ENCODE measurements at regions not wholly inside any gene's neighbourhood (a gene's known extent, or its start where the extent isn't known, plus 50 kb on each side); places are given as distances from the start of the nearest gene placed in this dataset.

DNA sequence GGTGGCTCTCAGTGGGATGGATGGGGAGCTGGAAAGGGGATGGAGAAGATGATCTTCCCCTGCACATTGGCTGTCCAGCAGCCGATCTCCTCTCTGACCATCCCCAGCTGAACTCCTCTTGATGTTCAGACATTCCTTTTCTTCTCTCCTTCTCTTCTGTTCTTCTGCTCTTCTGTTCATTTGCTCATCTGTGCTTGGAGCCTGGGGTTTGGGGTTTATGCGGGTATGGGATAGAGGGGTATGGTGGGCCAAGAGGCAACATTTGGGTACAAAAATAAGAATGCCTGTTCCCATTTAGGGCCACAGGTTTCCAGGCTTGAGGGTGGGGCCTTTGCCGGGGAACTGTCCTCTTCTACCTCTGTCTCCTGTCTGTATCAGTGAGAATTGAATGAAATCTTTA lies 205.4 kb upstream of the XYLT1 start:
- TF ChIP-seq, protein P1, sequence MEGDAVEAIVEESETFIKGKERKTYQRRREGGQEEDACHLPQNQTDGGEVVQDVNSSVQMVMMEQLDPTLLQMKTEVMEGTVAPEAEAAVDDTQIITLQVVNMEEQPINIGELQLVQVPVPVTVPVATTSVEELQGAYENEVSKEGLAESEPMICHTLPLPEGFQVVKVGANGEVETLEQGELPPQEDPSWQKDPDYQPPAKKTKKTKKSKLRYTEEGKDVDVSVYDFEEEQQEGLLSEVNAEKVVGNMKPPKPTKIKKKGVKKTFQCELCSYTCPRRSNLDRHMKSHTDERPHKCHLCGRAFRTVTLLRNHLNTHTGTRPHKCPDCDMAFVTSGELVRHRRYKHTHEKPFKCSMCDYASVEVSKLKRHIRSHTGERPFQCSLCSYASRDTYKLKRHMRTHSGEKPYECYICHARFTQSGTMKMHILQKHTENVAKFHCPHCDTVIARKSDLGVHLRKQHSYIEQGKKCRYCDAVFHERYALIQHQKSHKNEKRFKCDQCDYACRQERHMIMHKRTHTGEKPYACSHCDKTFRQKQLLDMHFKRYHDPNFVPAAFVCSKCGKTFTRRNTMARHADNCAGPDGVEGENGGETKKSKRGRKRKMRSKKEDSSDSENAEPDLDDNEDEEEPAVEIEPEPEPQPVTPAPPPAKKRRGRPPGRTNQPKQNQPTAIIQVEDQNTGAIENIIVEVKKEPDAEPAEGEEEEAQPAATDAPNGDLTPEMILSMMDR (IDR thresholded peaks at IDR 0.05; ENCODE audit: insufficient read depth, low read length, poor library complexity, severe bottlenecking): no peak
- Histone ChIP-seq H3K4me3 (ENCODE audit: low read depth, low read length) (no peak overlapping the region), H3K27me3 (ENCODE audit: control insufficient read depth, insufficient read depth, low read length) (no peaks in the 10 kb centered on the region), H3K36me3 (ENCODE audit: control insufficient read depth, insufficient read depth, low read length) (no peaks in the 10 kb centered on the region)
- DNase-seq (ENCODE audit: low read depth): no peak

DNA sequence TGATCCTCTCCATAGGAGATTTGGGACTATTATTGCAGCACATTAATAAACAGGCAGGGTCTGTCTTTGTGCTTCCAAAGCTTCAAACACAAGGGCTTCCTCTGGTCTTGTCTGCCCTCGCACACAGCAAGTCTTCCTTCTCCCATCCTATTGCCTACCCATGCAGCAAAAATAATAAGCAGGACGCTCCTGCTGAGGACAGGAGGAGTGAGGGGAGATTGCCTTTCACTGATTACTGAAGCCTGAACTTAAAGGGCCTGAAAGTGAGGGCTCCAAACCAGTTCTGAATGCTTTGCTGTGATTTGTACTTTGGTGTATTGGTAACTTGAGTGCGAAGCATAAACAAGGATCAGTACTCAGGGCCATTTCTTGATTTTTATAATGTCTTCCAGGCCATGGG lies 197.6 kb upstream of the XYLT1 start:
- H3K27me3 ChIP-seq (ENCODE audit: control insufficient read depth, insufficient read depth, low read length): no peaks in the 10 kb centered on the region
- no peak overlapping the region for H3K4me3 ChIP-seq (ENCODE audit: low read depth, low read length)
- TF ChIP-seq, protein P1 (IDR thresholded peaks at IDR 0.05; ENCODE audit: insufficient read depth, low read length, poor library complexity, severe bottlenecking): no peak
- no peaks in the 10 kb centered on the region for H3K36me3 ChIP-seq (ENCODE audit: control insufficient read depth, insufficient read depth, low read length)
- DNase-seq (ENCODE audit: low read depth): no peak

DNA sequence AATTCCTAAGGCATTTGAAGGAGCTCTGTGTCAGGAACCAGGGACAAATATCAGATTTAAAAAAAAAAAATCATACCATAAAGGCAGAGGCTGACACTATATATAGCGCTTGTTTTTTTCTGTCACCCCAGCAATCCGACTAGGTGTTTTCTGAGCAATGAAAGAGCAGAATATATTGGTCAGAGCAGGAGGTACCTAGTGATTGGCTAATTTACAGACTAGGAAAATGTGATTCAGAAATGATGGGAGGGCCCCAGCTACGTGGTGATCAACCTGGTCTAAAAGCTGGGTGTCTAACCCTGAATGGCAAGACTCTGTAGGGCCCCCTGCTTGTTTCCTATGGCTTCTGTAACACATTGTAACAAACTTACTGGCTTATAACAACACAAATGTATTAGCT lies 195.5 kb upstream of the XYLT1 start:
- Histone ChIP-seq H3K4me3 (ENCODE audit: low read depth, low read length) (no peak overlapping the region), H3K27me3 (ENCODE audit: control insufficient read depth, insufficient read depth, low read length) (no peaks in the 10 kb centered on the region), H3K36me3 (ENCODE audit: control insufficient read depth, insufficient read depth, low read length) (no peaks in the 10 kb centered on the region)
- DNase-seq (ENCODE audit: low read depth): no peak
- TF ChIP-seq, protein P1 (IDR thresholded peaks at IDR 0.05; ENCODE audit: insufficient read depth, low read length, poor library complexity, severe bottlenecking): no peak

DNA sequence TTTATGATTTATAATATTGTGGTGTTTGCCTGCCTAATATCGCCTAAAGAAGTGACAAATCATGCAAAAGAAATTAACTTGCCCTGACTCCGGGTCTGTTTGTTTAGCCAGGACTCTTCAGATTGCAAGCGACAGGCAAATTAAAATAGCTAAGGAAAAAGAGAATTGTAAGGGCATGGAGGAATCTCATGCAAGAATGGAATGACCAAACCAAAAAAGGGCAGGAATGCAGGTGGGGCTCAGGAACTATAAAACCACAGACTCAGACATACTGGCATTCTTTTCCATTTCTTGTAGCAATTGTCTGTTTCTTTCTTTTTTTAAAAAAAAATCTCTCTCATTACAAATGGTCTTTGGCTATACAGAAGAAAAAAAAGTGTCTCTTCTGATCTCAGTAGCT lies 188.1 kb upstream of the XYLT1 start:
- no peak overlapping the region for H3K4me3 ChIP-seq (ENCODE audit: low read depth, low read length)
- no peaks in the 10 kb centered on the region for H3K27me3 ChIP-seq (ENCODE audit: control insufficient read depth, insufficient read depth, low read length)
- no peaks in the 10 kb centered on the region for H3K36me3 ChIP-seq (ENCODE audit: control insufficient read depth, insufficient read depth, low read length)
- DNase-seq (ENCODE audit: low read depth): no peak
- TF ChIP-seq, protein P1 (IDR thresholded peaks at IDR 0.05; ENCODE audit: insufficient read depth, low read length, poor library complexity, severe bottlenecking): no peak

DNA sequence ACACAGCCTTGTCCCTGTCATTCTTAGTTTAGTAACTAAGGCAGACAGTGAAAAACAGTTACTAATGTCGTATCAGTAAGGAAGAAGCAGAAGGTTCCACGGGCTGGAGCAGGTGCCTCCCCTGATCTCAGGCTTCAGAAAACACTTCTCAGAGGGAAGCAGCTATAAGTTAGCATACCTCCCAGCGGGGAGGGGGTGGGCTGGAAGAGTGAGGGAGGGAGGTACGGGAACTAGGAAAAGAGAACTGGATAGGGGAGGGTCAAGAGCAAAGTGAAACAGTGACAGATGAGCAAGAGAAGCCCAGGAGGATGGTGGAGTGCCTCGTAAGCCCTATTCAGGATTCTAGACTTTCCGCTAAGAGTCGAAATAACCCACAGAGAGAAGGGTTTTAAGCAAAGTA lies 186.3 kb upstream of the XYLT1 start:
- TF ChIP-seq, protein P1 (IDR thresholded peaks at IDR 0.05; ENCODE audit: insufficient read depth, low read length, poor library complexity, severe bottlenecking): no peak
- H3K36me3 ChIP-seq (ENCODE audit: control insufficient read depth, insufficient read depth, low read length): no peaks in the 10 kb centered on the region
- DNase-seq (ENCODE audit: low read depth): no peak

DNA sequence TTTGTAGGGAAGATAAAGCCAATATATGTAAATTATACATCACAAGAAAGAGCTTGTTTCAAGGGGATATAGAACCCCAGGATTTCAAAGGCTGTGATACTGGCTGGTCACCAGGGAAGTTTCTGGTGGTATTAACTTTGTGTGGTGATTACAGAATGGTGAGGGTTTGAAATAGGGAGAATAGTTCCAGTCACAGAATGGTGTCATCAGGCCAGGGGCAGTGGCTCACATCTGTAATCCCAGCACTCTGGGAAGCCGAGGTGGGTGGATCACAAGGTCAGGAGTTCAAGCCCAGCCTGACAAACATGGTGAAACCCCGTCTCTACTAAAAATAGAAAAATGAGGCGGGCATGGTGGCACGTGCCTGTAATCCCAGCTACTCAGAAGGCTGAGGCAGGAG lies 183.8 kb upstream of the XYLT1 start:
- TF ChIP-seq, protein P1 (IDR thresholded peaks at IDR 0.05; ENCODE audit: insufficient read depth, low read length, poor library complexity, severe bottlenecking): no peak
- DNase-seq (ENCODE audit: low read depth): no peak
- Histone ChIP-seq H3K27me3 (ENCODE audit: control insufficient read depth, insufficient read depth, low read length) (no peaks in the 10 kb centered on the region), H3K36me3 (ENCODE audit: control insufficient read depth, insufficient read depth, low read length) (no peaks in the 10 kb centered on the region), H3K4me3 (ENCODE audit: low read depth, low read length) (no peak overlapping the region)

More for the DNA sequence above, 186.3 kb upstream of the XYLT1 start:
- H3K27me3 ChIP-seq (ENCODE audit: control insufficient read depth, insufficient read depth, low read length): no peaks in the 10 kb centered on the region
- no peak overlapping the region for H3K4me3 ChIP-seq (ENCODE audit: low read depth, low read length)
